ES-I3 (cell line): ENCODE measurements at regions not wholly inside any gene's neighbourhood (a gene's known extent, or its start where the extent isn't known, plus 50 kb on each side); places are given as distances from the start of the nearest gene placed in this dataset.
"Not testable (repeated sequence)": the region's sequence is repeated elsewhere in the genome, so short reads cannot be mapped to it uniquely, and the experiment has no call there.

ENCODE experiments used
- H3K36me3 ChIP-seq: 2 replicates; pipeline ENCODE4 v1.6.1; 2013; ENCODE audit warnings: mild to moderate bottlenecking, low read length, control low read depth, moderate library complexity; ENCODE audit not compliant: insufficient read depth
- H3K4me1 ChIP-seq: 2 replicates; pipeline ENCODE4 v1.6.1; 2013; ENCODE audit warnings: mild to moderate bottlenecking, control low read depth, low read length; ENCODE audit not compliant: insufficient read depth
- H3K9ac ChIP-seq: 2 replicates; pipeline ENCODE4 v1.6.1; 2013; ENCODE audit warnings: low read depth, mild to moderate bottlenecking, low read length, moderate library complexity
- H3K9me3 ChIP-seq: 2 replicates; pipeline ENCODE4 v1.6.1; 2013; ENCODE audit warnings: mild to moderate bottlenecking, low read length, moderate library complexity; ENCODE audit not compliant: control insufficient read depth, insufficient read depth

GRCh38 chr6:92109956-92110355, 1309.4 kb downstream of the EPHA7 start:
- Histone ChIP-seq H3K4me1 (no peaks in the 10 kb centered on the region), H3K9ac (no peak overlapping the region), H3K36me3 (no peaks in the 10 kb centered on the region), H3K9me3 (no peaks in the 10 kb centered on the region)

GRCh38 chr6:92109256-92109655, 1310.1 kb downstream of the EPHA7 start:
- H3K4me1 ChIP-seq = no peaks in the 10 kb centered on the region
- H3K9me3 ChIP-seq = no peaks in the 10 kb centered on the region
- H3K36me3 ChIP-seq = no peaks in the 10 kb centered on the region
- H3K9ac ChIP-seq = no peak overlapping the region

GRCh38 chr6:92086750-92087149, 1332.6 kb downstream of the EPHA7 start:
- Histone ChIP-seq H3K36me3 (no peaks in the 10 kb centered on the region), H3K4me1 (no peaks in the 10 kb centered on the region), H3K9me3 (no peaks in the 10 kb centered on the region; the same call in 1 of the 2 replicates), H3K9ac (no peak overlapping the region)

GRCh38 chr6:92083914-92084313, 1335.4 kb downstream of the EPHA7 start:
- not testable (repeated sequence) for H3K4me1 ChIP-seq, H3K9ac ChIP-seq, H3K36me3 ChIP-seq, H3K9me3 ChIP-seq

GRCh38 chr6:92072387-92072786, 1347.0 kb downstream of the EPHA7 start:
- Histone ChIP-seq H3K9me3 (no peaks in the 10 kb centered on the region), H3K4me1 (no peaks in the 10 kb centered on the region), H3K9ac (no peak overlapping the region), H3K36me3 (no peaks in the 10 kb centered on the region)

- H3K4me1 ChIP-seq = no peaks in the 10 kb centered on the region
- no peaks in the 10 kb centered on the region for H3K36me3 ChIP-seq
- no peaks in the 10 kb centered on the region for H3K9me3 ChIP-seq
- H3K9ac ChIP-seq = no peak overlapping the region
Observed at GRCh38 chr6:92069781-92070180, 1349.6 kb downstream of the EPHA7 start.

- Histone ChIP-seq H3K36me3 (no peaks in the 10 kb centered on the region), H3K4me1 (0 out of 2 replicates have a peak, but pooled peaks cover 8% of the 10 kb centered on the region), H3K9ac (no peak overlapping the region), H3K9me3 (no peaks in the 10 kb centered on the region)
Observed at GRCh38 chr6:92052513-92052912, 1366.8 kb downstream of the EPHA7 start.

GRCh38 chr6:92050216-92050615, 1369.1 kb downstream of the EPHA7 start:
- 0 out of 2 replicates have a peak, but pooled peaks cover 8% of the 10 kb centered on the region for H3K4me1 ChIP-seq
- no peak overlapping the region for H3K9ac ChIP-seq
- H3K9me3 ChIP-seq = no peaks in the 10 kb centered on the region
- no peaks in the 10 kb centered on the region for H3K36me3 ChIP-seq

- no peaks in the 10 kb centered on the region for H3K9me3 ChIP-seq
- H3K4me1 ChIP-seq = 0 out of 2 replicates have a peak, but pooled peaks cover 8% of the 10 kb centered on the region
- H3K9ac ChIP-seq = no peak overlapping the region
- H3K36me3 ChIP-seq = no peaks in the 10 kb centered on the region
Observed at GRCh38 chr6:92047860-92048259, 1371.5 kb downstream of the EPHA7 start.

GRCh38 chr6:92047152-92047850, 1372.1 kb downstream of the EPHA7 start:
- H3K4me1 ChIP-seq = 0 out of 2 replicates have a peak, but pooled peaks cover 8% of the 10 kb centered on the region
- no peak overlapping the region for H3K9ac ChIP-seq
- no peaks in the 10 kb centered on the region for H3K9me3 ChIP-seq
- H3K36me3 ChIP-seq = no peaks in the 10 kb centered on the region

- no peaks in the 10 kb centered on the region for H3K36me3 ChIP-seq
- H3K9me3 ChIP-seq = no peaks in the 10 kb centered on the region
- H3K9ac ChIP-seq = no peak overlapping the region
- H3K4me1 ChIP-seq = 0 out of 2 replicates have a peak, but pooled peaks cover 3% of the 10 kb centered on the region
Observed at GRCh38 chr6:92044312-92044711, 1375.0 kb downstream of the EPHA7 start.

GRCh38 chr6:92043777-92044176, 1375.6 kb downstream of the EPHA7 start:
- Histone ChIP-seq H3K36me3 (no peaks in the 10 kb centered on the region), H3K9ac (no peak overlapping the region), H3K9me3 (no peaks in the 10 kb centered on the region), H3K4me1 (0 out of 2 replicates have a peak, but pooled peaks cover 3% of the 10 kb centered on the region)

GRCh38 chr6:92026878-92027277, 1392.5 kb downstream of the EPHA7 start:
- no peaks in the 10 kb centered on the region for H3K36me3 ChIP-seq

GRCh38 chr6:92024881-92025280, 1394.5 kb downstream of the EPHA7 start:
- Histone ChIP-seq H3K9ac (no peak overlapping the region), H3K36me3 (no peaks in the 10 kb centered on the region), H3K9me3 (no peaks in the 10 kb centered on the region), H3K4me1 (no peaks in the 10 kb centered on the region)

More at GRCh38 chr6:92026878-92027277, 1392.5 kb downstream of the EPHA7 start:
- H3K9ac ChIP-seq = no peak overlapping the region
- no peaks in the 10 kb centered on the region for H3K4me1 ChIP-seq
- H3K9me3 ChIP-seq = no peaks in the 10 kb centered on the region

GRCh38 chr6:92024110-92024509, 1395.2 kb downstream of the EPHA7 start:
- Histone ChIP-seq H3K36me3 (no peaks in the 10 kb centered on the region), H3K4me1 (no peaks in the 10 kb centered on the region), H3K9me3 (no peaks in the 10 kb centered on the region), H3K9ac (no peak overlapping the region)
